HuH-7.5 (cell line): ENCODE measurements at regions not wholly inside any gene's neighbourhood (a gene's known extent, or its start where the extent isn't known, plus 50 kb on each side); places are given as distances from the start of the nearest gene placed in this dataset.
"Not testable (repeated sequence)": the region's sequence is repeated elsewhere in the genome, so short reads cannot be mapped to it uniquely, and the experiment has no call there.

Source experiments
- DNase-seq: peaks from one replicate; pipeline ENCODE4 v3.0.0; 2011; ENCODE audit warnings: low spot score

DNA sequence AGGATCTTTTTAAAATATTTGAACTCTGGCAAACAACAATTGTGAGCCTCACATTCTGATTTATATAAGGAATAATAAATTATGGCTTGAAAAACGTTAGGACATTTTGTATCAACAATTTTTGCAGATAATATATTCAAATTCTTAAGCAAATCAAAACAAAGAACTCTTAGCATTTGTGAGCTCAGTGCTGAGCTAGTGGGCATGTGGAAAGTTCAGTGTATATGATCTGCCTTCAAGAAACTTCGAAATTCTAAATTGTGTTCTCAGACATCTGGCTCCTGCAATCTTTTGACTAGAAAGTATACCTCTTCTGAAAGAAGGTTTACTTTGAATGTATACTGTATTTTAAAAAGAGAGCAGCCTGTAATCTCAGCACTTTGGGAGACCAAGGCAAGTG, 122.3 kb upstream of the NEIL3 start:
- DNase-seq, result no peak

DNA sequence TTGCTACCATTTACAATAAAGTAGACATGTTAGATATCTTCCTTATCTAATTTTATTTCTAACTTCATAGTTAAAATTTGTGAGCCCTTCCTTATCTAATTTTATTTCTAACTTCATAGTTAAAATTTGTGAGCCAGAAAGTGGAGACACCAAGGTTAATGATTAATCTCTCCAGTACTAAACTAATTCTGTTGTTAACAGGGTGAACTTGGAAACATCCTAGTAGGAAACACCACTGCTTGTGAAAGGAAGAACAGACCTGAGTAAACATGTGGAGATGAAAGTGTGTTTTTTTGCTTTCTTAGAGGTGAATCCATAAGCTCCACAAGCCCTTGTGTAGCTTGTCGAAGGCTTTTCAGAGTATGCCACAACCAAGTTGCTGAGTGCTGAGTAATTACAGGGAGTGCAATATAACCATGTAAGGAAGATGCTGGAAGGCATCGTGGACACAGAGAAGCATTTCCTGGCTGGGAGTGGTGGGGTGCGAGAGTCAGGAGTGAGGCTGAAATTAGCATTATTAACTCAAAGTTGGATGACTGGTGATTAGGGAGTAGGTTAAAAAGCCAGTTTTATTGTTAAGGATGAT, 118.6 kb upstream of the NEIL3 start:
- no peak for DNase-seq

DNA sequence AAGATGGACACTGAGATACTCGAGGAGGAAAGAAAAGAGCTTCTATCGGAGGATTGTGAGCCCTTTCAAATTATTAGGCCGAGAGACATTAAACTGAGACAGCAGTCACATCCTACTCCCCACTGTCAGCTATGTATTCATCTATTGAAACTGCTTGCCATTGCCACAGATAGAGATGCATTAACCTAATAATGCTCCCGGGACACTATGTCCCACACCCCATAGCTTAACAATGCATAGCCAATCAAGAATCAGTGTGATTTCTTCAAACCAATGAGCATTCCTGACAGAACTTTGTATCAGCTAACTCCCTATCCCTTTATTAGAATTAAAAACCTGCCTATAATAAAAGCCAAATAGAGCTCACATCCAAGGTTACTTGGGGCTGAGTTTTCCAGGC, 118.1 kb upstream of the NEIL3 start:
- no peak for DNase-seq

GRCh38 chr4:177191991-177192390, 117.7 kb upstream of the NEIL3 start:
- no peak for DNase-seq

- not testable (repeated sequence) for DNase-seq
Measured at GRCh38 chr4:177193024-177193715, 116.5 kb upstream of the NEIL3 start.

DNA sequence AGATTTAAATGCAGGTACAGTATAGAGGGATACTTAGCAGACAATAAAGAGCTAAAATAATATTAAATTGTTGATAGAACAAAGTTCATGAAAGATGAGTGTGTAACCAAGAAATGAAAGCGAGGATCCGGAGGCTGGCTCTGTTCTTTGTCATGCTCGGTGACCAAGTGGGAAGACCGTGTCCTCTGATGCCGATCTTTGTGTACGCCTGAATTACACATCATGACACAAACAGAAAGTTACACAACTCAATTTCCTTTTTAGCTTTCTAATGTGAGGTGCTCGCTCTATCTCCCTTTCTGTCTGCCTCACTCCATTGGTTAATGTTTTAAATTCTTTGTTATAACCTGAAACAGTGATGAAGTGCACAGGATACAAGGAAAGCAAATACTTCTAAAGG, 114.8 kb upstream of the NEIL3 start:
- DNase-seq, result no peak

- DNase-seq, result no peak
Measured at GRCh38 chr4:177196615-177197014, 113.1 kb upstream of the NEIL3 start.

DNA sequence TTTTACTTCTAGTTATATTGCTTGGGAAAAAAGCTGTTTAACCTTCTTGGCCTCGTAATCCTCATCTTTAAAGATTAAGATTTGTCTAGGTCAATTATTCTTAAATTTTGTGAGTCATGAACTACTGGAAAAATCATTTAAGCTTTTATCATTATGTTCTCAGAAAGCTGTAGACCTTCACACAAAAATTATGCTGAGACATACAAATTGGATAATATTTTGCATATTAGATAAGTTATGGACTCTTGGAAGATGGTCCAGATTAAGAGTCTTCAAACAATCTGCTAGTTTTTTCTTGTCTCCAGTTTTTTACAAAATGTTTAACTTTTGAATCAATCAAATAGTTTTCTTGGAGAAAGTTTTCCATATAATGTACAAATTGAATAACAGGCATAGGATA, 108.1 kb upstream of the NEIL3 start:
- DNase-seq, result no peak

- no peak for DNase-seq
Measured at GRCh38 chr4:177204126-177204525, 105.5 kb upstream of the NEIL3 start.

DNA sequence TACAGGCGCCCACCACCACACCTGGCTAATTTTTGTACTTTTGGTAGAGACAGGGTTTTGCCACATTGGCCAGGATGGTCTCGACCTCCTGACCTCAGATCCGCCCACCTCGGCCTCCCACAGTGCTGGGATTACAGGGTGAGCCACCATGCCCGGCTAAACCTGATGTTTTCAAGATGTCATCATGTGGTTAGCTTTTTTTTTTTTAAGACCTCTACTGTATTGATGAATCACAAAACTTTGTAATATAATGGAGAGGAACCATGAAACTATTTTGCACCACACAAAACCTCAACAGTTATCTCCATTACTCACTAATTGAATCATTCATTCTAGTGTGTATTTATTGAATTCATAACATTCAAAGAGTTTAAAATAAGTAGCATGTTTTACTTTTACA, 94.7 kb upstream of the NEIL3 start:
- no peak for DNase-seq

- DNase-seq, result no peak
Measured at GRCh38 chr4:177220376-177220775, 89.3 kb upstream of the NEIL3 start.

DNA sequence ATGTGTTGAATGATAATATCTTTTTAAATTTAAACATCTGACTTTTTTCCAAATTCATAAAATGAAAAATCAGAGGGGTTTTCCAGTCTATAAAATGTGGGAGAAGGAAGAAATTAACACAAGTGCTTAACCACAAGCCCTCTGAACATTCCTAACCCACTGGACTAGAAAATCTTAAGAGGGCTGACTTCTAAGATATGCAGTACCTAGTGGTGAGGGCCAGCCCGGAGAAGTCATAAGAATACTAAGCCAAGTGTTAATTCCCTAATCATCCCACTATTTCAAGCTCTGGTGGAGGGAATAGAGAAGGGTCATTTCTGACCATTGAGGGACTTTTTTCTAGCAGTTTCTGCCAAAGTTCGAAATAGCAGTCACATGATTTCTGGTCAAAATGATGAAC, 86.9 kb upstream of the NEIL3 start:
- no peak for DNase-seq

GRCh38 chr4:177225605-177226004, 84.1 kb upstream of the NEIL3 start:
- no peak for DNase-seq

- DNase-seq, result no peak
Measured at GRCh38 chr4:177227636-177228035, 82.0 kb upstream of the NEIL3 start.

GRCh38 chr4:177228599-177228998, 81.1 kb upstream of the NEIL3 start:
- no peak for DNase-seq

- DNase-seq, result no peak
Measured at GRCh38 chr4:177229331-177229730, 80.3 kb upstream of the NEIL3 start.

DNA sequence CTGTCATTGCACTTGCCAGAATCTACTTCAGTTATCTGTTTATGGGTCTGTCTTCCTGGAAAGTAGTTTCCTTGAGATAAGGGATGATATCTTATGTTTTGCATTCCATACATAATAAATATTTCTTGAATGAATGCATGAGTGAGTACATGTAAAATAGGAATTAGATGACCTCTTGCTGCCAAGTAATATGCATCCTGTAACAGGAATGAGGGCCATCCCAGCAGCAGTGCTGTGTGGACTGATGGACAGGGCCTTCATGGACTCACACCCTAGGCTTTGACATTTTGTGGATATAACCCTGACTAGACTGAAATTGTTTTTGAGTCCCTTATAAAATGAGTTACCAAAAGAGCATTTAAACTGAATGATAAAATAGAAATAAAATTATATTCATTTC, 77.2 kb upstream of the NEIL3 start:
- DNase-seq, result no peak

GRCh38 chr4:177235026-177235425, 74.6 kb upstream of the NEIL3 start:
- DNase-seq, result no peak

DNA sequence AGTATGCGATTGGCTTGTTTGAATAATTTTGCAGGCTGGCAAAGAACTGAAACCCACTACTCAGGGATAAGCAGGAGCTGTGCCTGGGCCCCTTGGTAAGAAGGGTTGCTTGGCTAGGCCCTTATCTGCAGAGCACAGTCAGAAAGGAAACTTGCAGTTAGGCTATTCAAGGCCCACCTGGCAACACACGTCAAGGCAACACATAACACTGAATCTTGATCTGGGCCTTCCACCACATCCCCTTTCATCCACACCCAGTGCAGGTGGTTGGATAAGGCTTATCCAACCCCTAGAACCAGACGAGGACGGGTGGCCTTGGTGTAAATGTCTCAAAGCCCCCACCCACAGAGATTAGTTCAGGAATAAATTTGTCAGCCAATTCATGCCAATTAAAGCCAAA, 72.8 kb upstream of the NEIL3 start:
- DNase-seq, result no peak

GRCh38 chr4:177237291-177237690, 72.4 kb upstream of the NEIL3 start:
- no peak for DNase-seq

DNA sequence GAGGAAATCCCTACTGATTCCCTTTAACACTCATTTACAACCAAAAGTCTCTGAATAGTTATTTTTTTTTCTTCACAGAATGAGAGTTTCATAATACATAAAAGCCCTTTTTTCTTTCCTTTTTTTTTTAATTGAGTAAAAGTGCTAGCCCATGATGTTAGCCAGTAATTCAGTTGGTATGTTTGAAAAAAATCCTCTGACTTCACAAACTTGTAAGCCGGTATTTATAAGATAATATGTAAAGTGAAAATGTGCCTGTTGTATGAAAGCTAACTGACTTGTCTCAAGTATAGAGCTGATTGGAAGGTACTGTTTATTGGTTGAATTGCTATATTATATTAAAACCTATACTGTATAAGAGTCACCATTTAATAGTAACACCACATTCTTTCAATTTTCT, 70.2 kb upstream of the NEIL3 start:
- no peak for DNase-seq

- DNase-seq, result no peak
Measured at GRCh38 chr4:177239878-177240277, 69.8 kb upstream of the NEIL3 start.

DNA sequence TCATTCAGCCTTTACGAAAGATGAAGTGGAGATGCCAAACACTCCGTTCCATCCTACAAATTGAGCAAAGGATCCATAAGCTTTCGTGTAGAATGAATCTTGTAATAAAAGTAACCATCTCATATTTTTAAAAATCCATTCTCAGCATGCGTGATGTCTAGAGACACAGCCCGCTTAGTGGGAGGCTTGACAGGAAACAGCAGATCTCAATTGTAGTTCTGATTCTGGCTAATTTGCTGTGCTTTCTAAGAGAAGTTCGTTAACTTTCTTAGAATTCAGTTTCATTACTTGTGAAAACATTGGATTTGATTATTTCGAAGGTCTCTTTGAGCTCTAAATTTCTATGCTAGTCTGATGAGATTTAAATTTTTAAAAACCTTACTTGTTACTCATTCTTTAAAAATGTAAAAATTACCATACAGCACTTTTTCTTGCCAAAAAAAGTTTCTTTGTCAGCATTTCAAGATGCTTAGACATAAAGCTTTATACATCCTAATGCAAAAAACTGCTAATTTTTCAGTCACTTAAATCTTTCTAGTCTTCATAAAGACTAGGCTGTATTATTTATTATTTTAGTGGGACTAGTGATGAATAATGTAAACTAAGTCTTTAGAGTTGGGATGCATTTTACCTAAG, 66.9 kb upstream of the NEIL3 start:
- DNase-seq, result no peak
